GM21723 (cell line): ENCODE measurements at regions not wholly inside any gene's neighbourhood (a gene's known extent, or its start where the extent isn't known, plus 50 kb on each side); places are given as distances from the start of the nearest gene placed in this dataset.

Source experiments
- ATAC-seq: cut with Tn5 transposase; IDR thresholded peaks from one replicate; pipeline ENCODE4 v1.9.1; 2021; ENCODE audit warnings: mild to moderate bottlenecking, moderate library complexity; ENCODE audit not compliant: unreplicated experiment

GRCh38 chr14:22513066-22513812 is 75.8 kb downstream of the DAD1 start:
- no peak for ATAC-seq

GRCh38 chr14:22512106-22512814 is 76.8 kb downstream of the DAD1 start:
- no peak for ATAC-seq

- no peak for ATAC-seq
These were observed 78.4 kb downstream of the DAD1 start for GRCh38 chr14:22510527-22511110.

GRCh38 chr14:22509751-22510300 is 79.2 kb downstream of the DAD1 start:
- ATAC-seq, result no peak

GRCh38 chr14:22509036-22509709 is 79.9 kb downstream of the DAD1 start:
- ATAC-seq, result no peak

GRCh38 chr14:22508662-22509035 is 80.4 kb downstream of the DAD1 start:
- no peak for ATAC-seq

- no peak for ATAC-seq
These were observed 80.9 kb downstream of the DAD1 start for GRCh38 chr14:22508150-22508457.

- no peak for ATAC-seq
These were observed 82.2 kb downstream of the DAD1 start for GRCh38 chr14:22506778-22507351.

- ATAC-seq, result no peak
These were observed 82.7 kb downstream of the DAD1 start for GRCh38 chr14:22506378-22506710.

- peak; percentile 44 for ATAC-seq
These were observed 83.2 kb downstream of the DAD1 start for GRCh38 chr14:22505697-22506377.

- no peak for ATAC-seq
These were observed 83.7 kb downstream of the DAD1 start for GRCh38 chr14:22505309-22505696.

GRCh38 chr14:22502551-22502950 is 86.5 kb downstream of the DAD1 start:
- no peak for ATAC-seq

GRCh38 chr14:22502007-22502406 is 87.0 kb downstream of the DAD1 start:
- ATAC-seq, result no peak

- no peak for ATAC-seq
These were observed 87.9 kb downstream of the DAD1 start for GRCh38 chr14:22500954-22501726.

GRCh38 chr14:22500525-22500924 is 88.5 kb downstream of the DAD1 start:
- no peak for ATAC-seq

- ATAC-seq, result no peak
These were observed 91.3 kb downstream of the DAD1 start for GRCh38 chr14:22497671-22498093.

GRCh38 chr14:22497144-22497423 is 91.9 kb downstream of the DAD1 start:
- peak; percentile 30 for ATAC-seq

GRCh38 chr14:22494486-22495135 is 94.4 kb downstream of the DAD1 start:
- ATAC-seq, result no peak

- ATAC-seq, result no peak
These were observed 95.3 kb downstream of the DAD1 start for GRCh38 chr14:22493753-22494152.
